ENCODE measurements at regions not wholly inside any gene's neighbourhood (a gene's known extent, or its start where the extent isn't known, plus 50 kb on each side); places are given as distances from the start of the nearest gene placed in this dataset.

- TF ChIP-seq CTCF (IDR thresholded peaks at IDR 0.05; ENCODE audit: borderline replicate concordance, extremely low read depth, low read length, poor library complexity, severe bottlenecking): no peak
- no peak for TF ChIP-seq EZH2 (IDR thresholded peaks at IDR 0.05; ENCODE audit: borderline replicate concordance, low read depth, low read length, severe bottlenecking)
- no peaks in the 10 kb centered on the region for H4K20me1 ChIP-seq (ENCODE audit: insufficient read depth, low read length)
- H3K27ac ChIP-seq (ENCODE audit: low read length): no peak overlapping the region
- no peaks in the 10 kb centered on the region for H3K27me3 ChIP-seq (ENCODE audit: insufficient read depth, low read length, poor library complexity)
- H3K4me1 ChIP-seq (ENCODE audit: insufficient read depth, low read length): no peaks in the 10 kb centered on the region
- H3K79me2 ChIP-seq (ENCODE audit: insufficient read depth, low read length): no peaks in the 10 kb centered on the region
- H3K9ac ChIP-seq (ENCODE audit: low read depth, low read length): no peak overlapping the region
- H2AFZ ChIP-seq (ENCODE audit: low read depth, low read length): no peak overlapping the region
- no peak overlapping the region for H3K4me2 ChIP-seq (ENCODE audit: insufficient read depth, low read length)
- H3K36me3 ChIP-seq (ENCODE audit: insufficient read depth, low read length): no peaks in the 10 kb centered on the region
- DNase-seq (no peak), ATAC-seq (ENCODE audit: insufficient read depth, low read depth) (no peak)
- H3K9me3 ChIP-seq (ENCODE audit: insufficient read depth, low read length, severe bottlenecking): peaks cover 10% of the 10 kb centered on the region
- no peak overlapping the region for H3K4me3 ChIP-seq (ENCODE audit: low read depth in 1 of 2, low read length in 2 of 2)
These were observed 597.0 kb downstream of the IQCM start for GRCh38 chr4:149218672-149219071.

- Histone ChIP-seq H2AFZ (ENCODE audit: low read depth, low read length) (no peak overlapping the region), H3K36me3 (ENCODE audit: insufficient read depth, low read length) (no peaks in the 10 kb centered on the region), H3K27ac (ENCODE audit: low read length) (no peak overlapping the region), H3K4me3 (ENCODE audit: low read depth in 1 of 2, low read length in 2 of 2) (no peak overlapping the region), H3K9me3 (ENCODE audit: insufficient read depth, low read length, severe bottlenecking) (peaks cover 2% of the 10 kb centered on the region), H3K27me3 (ENCODE audit: insufficient read depth, low read length, poor library complexity) (no peaks in the 10 kb centered on the region), H4K20me1 (ENCODE audit: insufficient read depth, low read length) (no peaks in the 10 kb centered on the region), H3K9ac (ENCODE audit: low read depth, low read length) (no peak overlapping the region), H3K79me2 (ENCODE audit: insufficient read depth, low read length) (no peaks in the 10 kb centered on the region), H3K4me1 (ENCODE audit: insufficient read depth, low read length) (no peaks in the 10 kb centered on the region), H3K4me2 (ENCODE audit: insufficient read depth, low read length) (no peak overlapping the region)
- no peak for DNase-seq
- no peak for TF ChIP-seq EZH2 (IDR thresholded peaks at IDR 0.05; ENCODE audit: borderline replicate concordance, low read depth, low read length, severe bottlenecking)
- TF ChIP-seq CTCF (IDR thresholded peaks at IDR 0.05; ENCODE audit: borderline replicate concordance, extremely low read depth, low read length, poor library complexity, severe bottlenecking): no peak
- no peak for ATAC-seq (ENCODE audit: insufficient read depth, low read depth)
These were observed 601.3 kb downstream of the IQCM start for GRCh38 chr4:149214301-149214700.

- H3K27me3 ChIP-seq (ENCODE audit: insufficient read depth, low read length, poor library complexity): no peaks in the 10 kb centered on the region
- no peak for TF ChIP-seq CTCF (IDR thresholded peaks at IDR 0.05; ENCODE audit: borderline replicate concordance, extremely low read depth, low read length, poor library complexity, severe bottlenecking)
- no peak for ATAC-seq (ENCODE audit: insufficient read depth, low read depth)
These were observed 603.8 kb downstream of the IQCM start for GRCh38 chr4:149211876-149212275.

More at GRCh38 chr4:149211876-149212275, 603.8 kb downstream of the IQCM start:
- Histone ChIP-seq H4K20me1 (ENCODE audit: insufficient read depth, low read length) (no peaks in the 10 kb centered on the region), H3K27ac (ENCODE audit: low read length) (no peak overlapping the region), H2AFZ (ENCODE audit: low read depth, low read length) (no peak overlapping the region), H3K36me3 (ENCODE audit: insufficient read depth, low read length) (no peaks in the 10 kb centered on the region), H3K79me2 (ENCODE audit: insufficient read depth, low read length) (no peaks in the 10 kb centered on the region), H3K4me3 (ENCODE audit: low read depth in 1 of 2, low read length in 2 of 2) (no peak overlapping the region), H3K9ac (ENCODE audit: low read depth, low read length) (no peak overlapping the region), H3K9me3 (ENCODE audit: insufficient read depth, low read length, severe bottlenecking) (no peaks in the 10 kb centered on the region), H3K4me1 (ENCODE audit: insufficient read depth, low read length) (no peaks in the 10 kb centered on the region), H3K4me2 (ENCODE audit: insufficient read depth, low read length) (no peak overlapping the region)
- no peak for DNase-seq
